Right renal pelvis (tissue), 4 donors: ENCODE measurements at regions not wholly inside any gene's neighbourhood (a gene's known extent, or its start where the extent isn't known, plus 50 kb on each side); places are given as distances from the start of the nearest gene placed in this dataset.
"Not testable (repeated sequence)": the region's sequence is repeated elsewhere in the genome, so short reads cannot be mapped to it uniquely, and the experiment has no call there.

ENCODE experiments used
- DNase-seq, 4 donors: peaks; one replicate each; pipeline ENCODE4 v3.0.0-alpha.2; 2013; ENCODE audit warnings: low read depth in 4 of 4, low spot score in 3 of 4, missing footprints in 1 of 4

DNA sequence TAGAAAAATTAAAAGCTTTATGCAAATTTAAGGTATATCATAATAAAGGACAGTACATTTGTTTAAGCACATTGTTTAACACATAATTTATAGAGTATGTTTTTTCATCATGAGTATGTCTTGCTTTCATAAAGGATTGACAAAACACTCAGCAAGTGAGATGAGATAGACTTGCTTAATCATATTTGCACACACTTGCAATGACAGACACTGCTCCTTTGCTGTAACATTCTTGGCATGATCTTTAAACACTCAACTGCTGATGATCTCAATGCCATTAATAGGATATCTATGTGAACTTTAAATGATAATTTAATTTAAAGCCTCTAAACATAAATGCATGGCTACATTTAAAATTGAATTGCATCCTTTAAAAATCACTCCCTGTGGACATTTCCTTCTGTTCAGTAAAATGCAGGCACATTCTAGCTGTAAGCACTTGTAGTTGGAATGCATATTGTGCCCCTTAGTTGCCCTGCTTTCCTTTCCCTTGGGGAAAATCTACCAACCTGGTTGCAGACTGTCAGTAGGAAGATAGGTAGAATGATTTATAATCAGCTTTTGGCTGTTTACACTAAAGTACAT is 979.0 kb downstream of the TMTC2 start:
- DNase-seq: no peak

- peak in 2 of 4 donors; percentile 27 to 30 for DNase-seq
Observed at GRCh38 chr12:83664650-83665049, 977.9 kb downstream of the TMTC2 start.

- no peak for DNase-seq
Observed at GRCh38 chr12:83660727-83661358, 974.1 kb downstream of the TMTC2 start.

- no peak for DNase-seq
Observed at GRCh38 chr12:83659321-83659720, 972.6 kb downstream of the TMTC2 start.

GRCh38 chr12:83656004-83656403 is 969.3 kb downstream of the TMTC2 start:
- no peak for DNase-seq

DNA sequence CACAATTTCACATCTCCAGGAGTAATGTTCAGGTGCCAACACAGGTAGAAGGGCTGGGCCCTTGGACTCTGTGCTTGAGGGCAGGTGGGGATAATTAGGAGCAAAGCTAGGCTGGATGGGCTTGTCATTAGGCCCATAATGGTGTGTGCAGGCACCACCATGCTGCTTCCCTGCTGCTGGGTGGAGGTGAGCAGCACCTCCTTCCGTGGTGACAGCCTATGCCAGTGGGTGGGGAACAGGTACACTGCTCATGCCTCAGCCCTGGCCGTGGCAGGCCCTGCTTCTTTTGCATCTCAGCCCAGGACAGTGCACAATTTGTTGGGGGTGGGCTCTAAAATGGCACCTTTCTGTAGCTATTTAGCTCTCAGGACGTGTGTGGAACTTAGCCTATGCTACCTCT is 955.5 kb downstream of the TMTC2 start:
- no peak for DNase-seq

GRCh38 chr12:83641789-83642188 is 955.1 kb downstream of the TMTC2 start:
- DNase-seq: no peak

- no peak for DNase-seq
Observed at GRCh38 chr12:83634726-83635267, 948.1 kb downstream of the TMTC2 start.

DNA sequence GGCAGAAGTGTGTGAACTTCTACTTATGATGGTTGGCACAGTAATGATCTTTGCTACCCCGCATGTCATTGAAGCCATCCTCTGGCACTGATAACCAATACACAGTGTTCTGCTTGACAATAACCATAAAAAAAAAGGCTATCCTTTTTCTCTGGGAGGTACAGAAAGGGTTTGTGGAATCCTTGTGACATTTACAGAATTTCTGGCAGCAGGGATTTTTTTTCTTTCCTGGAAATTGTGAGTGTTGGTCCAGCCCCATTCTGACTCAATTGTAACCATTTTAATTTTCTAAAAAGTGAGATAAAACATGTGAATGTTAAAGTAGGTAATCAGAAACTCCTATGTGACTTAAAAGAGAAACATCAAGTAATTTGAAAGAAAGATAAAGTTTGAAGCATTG is 943.8 kb downstream of the TMTC2 start:
- no peak for DNase-seq

- DNase-seq: no peak
Observed at GRCh38 chr12:83629931-83630330, 943.2 kb downstream of the TMTC2 start.

DNA sequence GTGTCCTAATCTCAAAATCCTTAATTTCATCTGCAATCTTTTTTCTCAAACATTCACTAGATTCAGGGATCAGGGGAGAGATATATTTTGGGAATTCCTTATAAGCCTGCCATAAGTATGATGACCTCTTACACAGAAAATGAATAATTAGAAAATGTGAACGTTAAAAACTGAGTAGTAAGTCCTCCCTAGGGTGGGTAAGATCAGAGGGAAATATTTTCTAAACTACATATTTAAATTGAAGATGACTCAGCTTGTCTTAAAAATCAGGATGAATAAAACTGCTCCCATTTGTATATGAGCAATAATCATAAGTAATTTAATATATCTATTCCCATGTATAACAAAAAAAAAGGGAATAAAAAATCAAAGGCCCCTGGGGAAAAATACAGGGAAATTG is 935.5 kb downstream of the TMTC2 start:
- DNase-seq: no peak

GRCh38 chr12:83619973-83620372 is 933.3 kb downstream of the TMTC2 start:
- no peak for DNase-seq

DNA sequence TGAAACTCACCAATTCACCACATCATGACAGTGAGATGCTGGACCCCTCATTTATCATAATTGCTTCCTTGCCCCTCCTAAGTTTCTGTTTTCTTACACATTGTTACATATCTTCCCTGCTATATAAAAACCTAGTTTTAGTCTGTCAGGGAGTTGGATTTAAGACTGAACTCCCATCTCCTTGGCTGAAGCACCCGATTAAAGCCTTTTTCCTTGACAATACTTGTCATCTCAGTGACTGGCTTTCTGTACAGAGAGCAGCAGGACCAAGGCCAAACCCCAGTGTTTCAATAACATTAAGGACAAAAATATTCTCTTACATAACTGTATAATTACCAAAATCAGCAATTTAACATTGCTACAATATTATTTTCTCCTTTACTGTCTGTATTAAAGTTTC is 928.4 kb downstream of the TMTC2 start:
- no peak for DNase-seq

- peak in 1 of 4 donors; percentile 10 for DNase-seq
Observed at GRCh38 chr12:83613586-83614110, 926.9 kb downstream of the TMTC2 start.

- no peak for DNase-seq
Observed at GRCh38 chr12:83603106-83603505, 916.4 kb downstream of the TMTC2 start.

DNA sequence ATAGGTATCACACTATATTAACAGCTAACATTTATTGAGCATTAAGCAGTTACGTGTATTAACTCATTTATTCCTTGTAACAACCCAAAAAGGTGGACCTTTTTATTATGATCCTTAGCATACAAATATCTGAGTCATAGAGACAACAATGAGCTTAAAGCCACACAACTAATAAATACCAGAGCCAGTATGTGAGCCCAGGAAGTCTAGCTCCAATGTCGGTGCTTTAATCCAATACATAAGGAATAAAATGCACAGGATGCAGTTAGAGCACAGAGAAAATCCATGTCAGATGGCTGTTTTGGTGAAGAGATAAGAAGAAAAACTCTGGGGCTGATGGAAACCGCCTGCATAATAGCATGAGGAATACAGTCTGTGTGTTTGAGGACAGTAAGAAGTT is 888.6 kb downstream of the TMTC2 start:
- no peak for DNase-seq

DNA sequence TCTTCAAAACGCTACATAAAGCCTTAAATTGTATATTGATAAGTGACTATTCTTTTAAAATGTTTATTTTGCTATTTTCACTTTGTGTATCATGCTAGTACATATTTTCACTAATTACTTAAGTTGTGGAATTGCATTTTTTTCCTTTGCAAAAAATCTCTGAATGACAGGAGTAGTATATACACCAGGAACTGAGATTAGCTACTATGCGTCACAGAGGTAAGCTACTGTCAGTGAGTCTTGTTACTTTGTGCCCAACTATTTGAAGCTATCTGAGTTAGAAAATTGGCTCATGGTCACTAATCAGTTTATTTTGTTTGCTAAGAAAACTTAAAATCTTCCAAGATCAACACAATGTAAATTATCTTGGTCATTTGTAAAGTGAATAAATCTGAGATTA is 887.4 kb downstream of the TMTC2 start:
- no peak for DNase-seq

DNA sequence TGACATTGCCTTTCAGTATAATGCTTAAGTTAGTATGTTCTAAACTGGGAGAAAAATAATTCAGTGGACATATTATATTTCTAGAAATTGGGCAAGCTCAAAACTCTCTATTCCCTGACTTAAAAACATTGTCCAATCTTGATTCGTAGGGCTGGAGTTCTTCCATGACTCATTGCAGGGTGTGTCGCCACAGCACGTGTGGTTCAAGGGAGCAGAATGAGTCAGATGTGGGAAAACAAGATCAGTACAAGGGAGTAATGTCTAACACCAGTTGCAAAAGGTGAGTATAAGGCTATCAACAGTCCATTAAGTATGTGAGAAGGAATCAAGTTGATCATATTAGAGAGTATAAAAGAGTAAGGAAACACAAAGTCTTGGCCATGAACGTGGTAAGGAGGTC is 887.0 kb downstream of the TMTC2 start:
- DNase-seq: no peak

- DNase-seq: no peak
Observed at GRCh38 chr12:83559650-83560049, 872.9 kb downstream of the TMTC2 start.

DNA sequence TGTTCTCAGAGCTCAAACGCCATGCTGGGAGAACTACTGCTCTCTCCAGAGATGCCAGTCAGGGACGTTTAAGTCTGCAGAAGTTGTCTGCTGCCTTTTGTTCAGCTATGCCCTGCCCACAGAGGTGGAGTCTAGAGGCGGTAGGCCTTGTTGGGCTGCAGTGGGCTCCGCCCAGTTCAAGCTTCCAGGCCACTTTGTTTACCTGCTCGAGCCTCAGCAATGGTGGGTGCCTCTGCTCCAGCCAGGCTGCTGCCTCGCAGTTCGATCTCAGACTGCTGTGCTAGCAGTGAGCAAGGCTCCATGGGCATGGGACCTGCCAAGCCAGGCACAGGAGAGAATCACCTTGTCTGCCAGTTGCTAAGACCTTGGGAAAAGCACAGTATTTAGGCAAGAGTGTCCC is 869.3 kb downstream of the TMTC2 start:
- DNase-seq: not testable (repeated sequence)

GRCh38 chr12:83541446-83541845 is 854.7 kb downstream of the TMTC2 start:
- DNase-seq: no peak

DNA sequence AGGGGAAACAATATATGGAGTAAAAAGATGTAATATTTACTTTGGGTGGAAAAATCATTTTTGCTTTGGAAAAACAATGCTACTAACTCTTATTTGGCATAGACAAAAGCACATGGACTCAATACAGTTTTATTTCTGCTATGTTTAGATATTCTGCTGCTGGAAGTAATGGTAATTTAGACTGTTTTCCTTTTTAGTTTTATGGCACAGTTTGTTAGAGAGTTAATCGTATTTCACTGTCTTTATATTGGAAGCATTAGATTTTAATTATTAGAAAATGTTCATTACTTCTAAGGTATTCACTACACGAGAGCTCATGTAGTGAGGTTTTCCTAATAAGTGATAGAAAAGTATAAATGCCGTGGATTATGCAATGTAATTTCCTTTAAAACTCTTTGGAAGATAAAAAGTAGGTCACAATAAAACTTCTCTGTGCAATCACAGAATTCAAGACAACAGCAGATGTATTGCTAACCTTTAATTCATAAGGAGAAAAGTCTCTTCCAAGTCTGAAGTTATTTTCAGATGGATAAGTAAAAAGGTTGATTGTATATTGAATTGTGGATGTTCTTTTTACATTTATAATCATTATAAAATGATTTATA is 851.8 kb downstream of the TMTC2 start:
- no peak for DNase-seq
